ENCODE measurements at regions not wholly inside any gene's neighbourhood (a gene's known extent, or its start where the extent isn't known, plus 50 kb on each side); places are given as distances from the start of the nearest gene placed in this dataset.

- TF ChIP-seq CTCF (IDR thresholded peaks at IDR 0.05) (no peak), POLR2A (IDR thresholded peaks at IDR 0.05) (no peak)
These were observed 189.0 kb upstream of the RGMA start for GRCh38 chr15:93278006-93278405.
